Putamen (tissue), 1 donor: ENCODE measurements at regions not wholly inside any gene's neighbourhood (a gene's known extent, or its start where the extent isn't known, plus 50 kb on each side); places are given as distances from the start of the nearest gene placed in this dataset.

ENCODE experiments used
- DNase-seq: peaks from one replicate; pipeline ENCODE4 v3.0.0-alpha.2; 2016; ENCODE audit warnings: low spot score

GRCh38 chr7:31284106-31284505, 56.4 kb downstream of the NEUROD6 start:
- no peak for DNase-seq

- no peak for DNase-seq
These were observed 68.7 kb downstream of the NEUROD6 start for GRCh38 chr7:31271641-31272405.

- DNase-seq = no peak
These were observed 73.0 kb downstream of the NEUROD6 start for GRCh38 chr7:31267486-31267885.

- DNase-seq = no peak
These were observed 77.2 kb downstream of the NEUROD6 start for GRCh38 chr7:31263338-31263737.

GRCh38 chr7:31261341-31261740, 79.2 kb downstream of the NEUROD6 start:
- DNase-seq = no peak

- no peak for DNase-seq
These were observed 79.7 kb downstream of the NEUROD6 start for GRCh38 chr7:31260851-31261250.

- DNase-seq = no peak
These were observed 82.1 kb downstream of the NEUROD6 start for GRCh38 chr7:31258391-31258790.

GRCh38 chr7:31256506-31256905, 84.0 kb downstream of the NEUROD6 start:
- DNase-seq = no peak

GRCh38 chr7:31254926-31255325, 85.6 kb downstream of the NEUROD6 start:
- no peak for DNase-seq

GRCh38 chr7:31253532-31253931, 87.0 kb downstream of the NEUROD6 start:
- DNase-seq = no peak

- no peak for DNase-seq
These were observed 89.1 kb downstream of the NEUROD6 start for GRCh38 chr7:31251441-31251840.

GRCh38 chr7:31249671-31250070, 90.9 kb downstream of the NEUROD6 start:
- DNase-seq = no peak

GRCh38 chr7:31236868-31237267, 103.7 kb downstream of the NEUROD6 start:
- no peak for DNase-seq

GRCh38 chr7:31234836-31235605, 105.5 kb downstream of the NEUROD6 start:
- DNase-seq = no peak

GRCh38 chr7:31228957-31229356, 111.6 kb downstream of the NEUROD6 start:
- no peak for DNase-seq

- DNase-seq = no peak
These were observed 125.8 kb downstream of the NEUROD6 start for GRCh38 chr7:31214751-31215150.

GRCh38 chr7:31211281-31211680, 129.2 kb downstream of the NEUROD6 start:
- no peak for DNase-seq

- DNase-seq = no peak
These were observed 136.5 kb downstream of the NEUROD6 start for GRCh38 chr7:31204071-31204470.

- no peak for DNase-seq
These were observed 137.0 kb downstream of the NEUROD6 start for GRCh38 chr7:31203551-31203950.

- no peak for DNase-seq
These were observed 137.7 kb downstream of the NEUROD6 start for GRCh38 chr7:31202801-31203200.

- peak; percentile 50 for DNase-seq
These were observed 140.9 kb downstream of the ADCYAP1R1 start for GRCh38 chr7:31192986-31193385.

- DNase-seq = no peak
These were observed 138.8 kb downstream of the ADCYAP1R1 start for GRCh38 chr7:31190906-31191305.

- no peak for DNase-seq
These were observed 134.1 kb downstream of the ADCYAP1R1 start for GRCh38 chr7:31186202-31186601.
